22Rv1 (cell line): ENCODE measurements at regions not wholly inside any gene's neighbourhood (a gene's known extent, or its start where the extent isn't known, plus 50 kb on each side); places are given as distances from the start of the nearest gene placed in this dataset.

Experiments
- ZFX ChIP-seq: fragments of 450-650 bp; IDR thresholded peaks from 2 replicates; pipeline ENCODE4 v1.6.1; 2017; ENCODE audit warnings: antibody characterized with exemption, borderline replicate concordance
- TF ChIP-seq, protein P1 (sequence below): fragments of 450-650 bp; IDR thresholded peaks from 2 replicates; pipeline ENCODE4 v1.5.1; 2017; ENCODE audit warnings: mild to moderate bottlenecking

DNA sequence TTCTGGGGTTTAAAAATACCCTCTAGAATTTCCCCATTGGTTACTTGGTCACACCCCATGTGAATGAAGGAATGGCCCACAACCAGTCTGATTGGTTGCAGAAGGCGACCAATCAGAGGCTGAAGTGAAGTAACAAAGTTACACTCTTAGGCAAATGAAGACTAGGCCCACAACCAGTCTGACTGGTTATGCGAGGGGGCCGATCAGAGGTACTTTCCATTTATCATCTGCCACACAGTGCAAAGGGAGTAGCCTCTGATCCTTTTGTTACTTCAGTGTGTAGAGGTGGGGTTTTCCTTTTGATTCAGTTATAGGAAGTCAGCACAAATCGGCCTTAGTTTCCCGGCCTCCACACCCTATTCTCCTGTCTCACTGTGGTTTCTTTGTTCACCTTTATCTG, 61.2 kb upstream of the SGK1 start:
- TF ChIP-seq, protein P1, sequence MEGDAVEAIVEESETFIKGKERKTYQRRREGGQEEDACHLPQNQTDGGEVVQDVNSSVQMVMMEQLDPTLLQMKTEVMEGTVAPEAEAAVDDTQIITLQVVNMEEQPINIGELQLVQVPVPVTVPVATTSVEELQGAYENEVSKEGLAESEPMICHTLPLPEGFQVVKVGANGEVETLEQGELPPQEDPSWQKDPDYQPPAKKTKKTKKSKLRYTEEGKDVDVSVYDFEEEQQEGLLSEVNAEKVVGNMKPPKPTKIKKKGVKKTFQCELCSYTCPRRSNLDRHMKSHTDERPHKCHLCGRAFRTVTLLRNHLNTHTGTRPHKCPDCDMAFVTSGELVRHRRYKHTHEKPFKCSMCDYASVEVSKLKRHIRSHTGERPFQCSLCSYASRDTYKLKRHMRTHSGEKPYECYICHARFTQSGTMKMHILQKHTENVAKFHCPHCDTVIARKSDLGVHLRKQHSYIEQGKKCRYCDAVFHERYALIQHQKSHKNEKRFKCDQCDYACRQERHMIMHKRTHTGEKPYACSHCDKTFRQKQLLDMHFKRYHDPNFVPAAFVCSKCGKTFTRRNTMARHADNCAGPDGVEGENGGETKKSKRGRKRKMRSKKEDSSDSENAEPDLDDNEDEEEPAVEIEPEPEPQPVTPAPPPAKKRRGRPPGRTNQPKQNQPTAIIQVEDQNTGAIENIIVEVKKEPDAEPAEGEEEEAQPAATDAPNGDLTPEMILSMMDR, result no peak
- no peak for TF ChIP-seq ZFX
